ENCODE measurements at regions not wholly inside any gene's neighbourhood (a gene's known extent, or its start where the extent isn't known, plus 50 kb on each side); places are given as distances from the start of the nearest gene placed in this dataset.

DNA sequence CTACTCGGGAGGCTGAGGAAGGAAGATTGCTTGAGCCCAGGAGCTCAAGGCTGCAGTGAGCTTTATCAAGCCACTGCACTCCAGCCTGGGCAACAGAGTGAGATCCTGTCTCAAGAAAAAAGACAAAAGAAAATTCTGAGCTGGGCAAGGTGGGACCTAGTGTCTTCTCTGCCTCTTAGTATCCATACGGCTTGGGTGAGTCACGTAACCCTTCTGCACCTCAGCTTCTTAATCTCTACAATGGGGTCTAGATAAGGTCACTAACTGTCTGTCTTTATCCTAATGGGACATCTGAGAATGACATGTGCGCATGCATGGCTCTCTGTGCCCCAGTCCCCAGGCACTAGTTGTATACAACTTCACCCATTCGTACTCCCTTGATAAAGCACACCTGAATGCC lies 53.4 kb upstream of the TLK1 start:
- TF ChIP-seq, protein P1, sequence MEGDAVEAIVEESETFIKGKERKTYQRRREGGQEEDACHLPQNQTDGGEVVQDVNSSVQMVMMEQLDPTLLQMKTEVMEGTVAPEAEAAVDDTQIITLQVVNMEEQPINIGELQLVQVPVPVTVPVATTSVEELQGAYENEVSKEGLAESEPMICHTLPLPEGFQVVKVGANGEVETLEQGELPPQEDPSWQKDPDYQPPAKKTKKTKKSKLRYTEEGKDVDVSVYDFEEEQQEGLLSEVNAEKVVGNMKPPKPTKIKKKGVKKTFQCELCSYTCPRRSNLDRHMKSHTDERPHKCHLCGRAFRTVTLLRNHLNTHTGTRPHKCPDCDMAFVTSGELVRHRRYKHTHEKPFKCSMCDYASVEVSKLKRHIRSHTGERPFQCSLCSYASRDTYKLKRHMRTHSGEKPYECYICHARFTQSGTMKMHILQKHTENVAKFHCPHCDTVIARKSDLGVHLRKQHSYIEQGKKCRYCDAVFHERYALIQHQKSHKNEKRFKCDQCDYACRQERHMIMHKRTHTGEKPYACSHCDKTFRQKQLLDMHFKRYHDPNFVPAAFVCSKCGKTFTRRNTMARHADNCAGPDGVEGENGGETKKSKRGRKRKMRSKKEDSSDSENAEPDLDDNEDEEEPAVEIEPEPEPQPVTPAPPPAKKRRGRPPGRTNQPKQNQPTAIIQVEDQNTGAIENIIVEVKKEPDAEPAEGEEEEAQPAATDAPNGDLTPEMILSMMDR (IDR thresholded peaks at IDR 0.05; ENCODE audit: poor library complexity): no peak
- TF ChIP-seq EZH2 (IDR thresholded peaks at IDR 0.05; ENCODE audit: borderline replicate concordance): no peak
